ENCODE measurements at regions not wholly inside any gene's neighbourhood (a gene's known extent, or its start where the extent isn't known, plus 50 kb on each side); places are given as distances from the start of the nearest gene placed in this dataset. TPM values are rescaled to one million over a fixed set of nuclear protein-coding genes. Genes with fewer than 3 reads are reported as not detected.
"Not testable (repeated sequence)": the region's sequence is repeated elsewhere in the genome, so short reads cannot be mapped to it uniquely, and the experiment has no call there.

GRCh38 chr9:67726213-67726988 is 132.3 kb upstream of the ANKRD20A1 start:
- not testable (repeated sequence) for H3K36me3 ChIP-seq (ENCODE audit: insufficient read depth, low read length); H3K27me3 ChIP-seq (ENCODE audit: insufficient read depth, low read length); H3K9me3 ChIP-seq (ENCODE audit: low read depth, low read length); H3K79me2 ChIP-seq (ENCODE audit: insufficient read depth, low read length); H3K27ac ChIP-seq (ENCODE audit: low read depth, low read length); H3K4me2 ChIP-seq (ENCODE audit: insufficient read depth, low read length); H3K4me1 ChIP-seq (ENCODE audit: insufficient read depth, low read length); H2AFZ ChIP-seq (ENCODE audit: low read length); H4K20me1 ChIP-seq (ENCODE audit: insufficient read depth, low read length); DNase-seq (ENCODE audit: insufficient read length, low spot score, missing footprints); H3K4me3 ChIP-seq (ENCODE audit: insufficient read depth, low read length)

GRCh38 chr9:67763133-67763532 is 95.6 kb upstream of the ANKRD20A1 start:
- not testable (repeated sequence) for H3K36me3 ChIP-seq (ENCODE audit: insufficient read depth, low read length); H3K4me3 ChIP-seq (ENCODE audit: insufficient read depth, low read length); H3K27me3 ChIP-seq (ENCODE audit: insufficient read depth, low read length); H3K27ac ChIP-seq (ENCODE audit: low read depth, low read length); H3K4me1 ChIP-seq (ENCODE audit: insufficient read depth, low read length); H3K9me3 ChIP-seq (ENCODE audit: low read depth, low read length); H3K79me2 ChIP-seq (ENCODE audit: insufficient read depth, low read length); H3K4me2 ChIP-seq (ENCODE audit: insufficient read depth, low read length); DNase-seq (ENCODE audit: insufficient read length, low spot score, missing footprints); H2AFZ ChIP-seq (ENCODE audit: low read length); H4K20me1 ChIP-seq (ENCODE audit: insufficient read depth, low read length)

GRCh38 chr9:67771807-67772206 is 86.9 kb upstream of the ANKRD20A1 start:
- not testable (repeated sequence) for H3K9me3 ChIP-seq (ENCODE audit: low read depth, low read length); H3K27me3 ChIP-seq (ENCODE audit: insufficient read depth, low read length); H3K4me1 ChIP-seq (ENCODE audit: insufficient read depth, low read length); H3K79me2 ChIP-seq (ENCODE audit: insufficient read depth, low read length); H2AFZ ChIP-seq (ENCODE audit: low read length); H4K20me1 ChIP-seq (ENCODE audit: insufficient read depth, low read length); H3K36me3 ChIP-seq (ENCODE audit: insufficient read depth, low read length); DNase-seq (ENCODE audit: insufficient read length, low spot score, missing footprints); H3K27ac ChIP-seq (ENCODE audit: low read depth, low read length); H3K4me2 ChIP-seq (ENCODE audit: insufficient read depth, low read length); H3K4me3 ChIP-seq (ENCODE audit: insufficient read depth, low read length)

- not testable (repeated sequence) for H3K9me3 ChIP-seq (ENCODE audit: low read depth, low read length); H4K20me1 ChIP-seq (ENCODE audit: insufficient read depth, low read length); H3K36me3 ChIP-seq (ENCODE audit: insufficient read depth, low read length); H3K27ac ChIP-seq (ENCODE audit: low read depth, low read length); H3K79me2 ChIP-seq (ENCODE audit: insufficient read depth, low read length); H3K27me3 ChIP-seq (ENCODE audit: insufficient read depth, low read length); H3K4me2 ChIP-seq (ENCODE audit: insufficient read depth, low read length); H2AFZ ChIP-seq (ENCODE audit: low read length); H3K4me3 ChIP-seq (ENCODE audit: insufficient read depth, low read length); DNase-seq (ENCODE audit: insufficient read length, low spot score, missing footprints); H3K4me1 ChIP-seq (ENCODE audit: insufficient read depth, low read length)
Observed at GRCh38 chr9:67800170-67800569, 58.6 kb upstream of the ANKRD20A1 start.

Small RNA genes lying in the stretch of these regions (small RNA-seq; reads per million reads assigned to genes)
- not detected for gene AL627230.1
- not detected for gene AL627230.3
- not detected for gene AL627230.5
- gene AL627230.6: not detected
- not detected for gene AL627230.8
- not detected for gene FAM27B
- not detected for gene RF00156
- gene RN7SL787P: not detected
